Activated CD4-positive, alpha-beta T cell treated with anti-CD3 and anti-CD28 coated beads, Interleukin-2, Interleukin-6, amounts not matched to agents 100 ng/mL and 50 ng/mL, durations not matched to agents 16 hours and 8 hours (primary cell): ENCODE measurements at regions not wholly inside any gene's neighbourhood (a gene's known extent, or its start where the extent isn't known, plus 50 kb on each side); places are given as distances from the start of the nearest gene placed in this dataset.
"Not testable (repeated sequence)": the region's sequence is repeated elsewhere in the genome, so short reads cannot be mapped to it uniquely, and the experiment has no call there.

ENCODE experiments used
- DNase-seq: peaks from one replicate; pipeline ENCODE4 v3.0.0-alpha.2; 2020

GRCh38 chr6:170146640-170147039 is 144.2 kb downstream of the DLL1 start:
- DNase-seq = no peak

- not testable (repeated sequence) for DNase-seq
Observed at GRCh38 chr6:170146131-170146530, 144.7 kb downstream of the DLL1 start.

- DNase-seq = not testable (repeated sequence)
Observed at GRCh38 chr6:170145716-170146115, 145.2 kb downstream of the DLL1 start.

- no peak for DNase-seq
Observed at GRCh38 chr6:170145272-170145592, 145.6 kb downstream of the DLL1 start.

GRCh38 chr6:170144571-170145271 is 146.2 kb downstream of the DLL1 start:
- DNase-seq = no peak

GRCh38 chr6:170143401-170144150 is 147.3 kb downstream of the DLL1 start:
- no peak for DNase-seq

- no peak for DNase-seq
Observed at GRCh38 chr6:170142559-170142958, 148.3 kb downstream of the DLL1 start.

GRCh38 chr6:170141061-170141460 is 149.8 kb downstream of the DLL1 start:
- not testable (repeated sequence) for DNase-seq

GRCh38 chr6:170140129-170140528 is 150.7 kb downstream of the DLL1 start:
- DNase-seq = no peak

GRCh38 chr6:170139531-170139930 is 151.3 kb downstream of the DLL1 start:
- DNase-seq = no peak

- DNase-seq = not testable (repeated sequence)
Observed at GRCh38 chr6:170139046-170139445, 151.8 kb downstream of the DLL1 start.

GRCh38 chr6:170137911-170138910 is 152.7 kb downstream of the DLL1 start:
- no peak for DNase-seq

GRCh38 chr6:170137176-170137891 is 153.5 kb downstream of the DLL1 start:
- DNase-seq = no peak

GRCh38 chr6:170136541-170137175 is 154.2 kb downstream of the DLL1 start:
- no peak for DNase-seq

GRCh38 chr6:170135821-170136471 is 154.9 kb downstream of the DLL1 start:
- no peak for DNase-seq

- no peak for DNase-seq
Observed at GRCh38 chr6:170135461-170135820, 155.4 kb downstream of the DLL1 start.

- no peak for DNase-seq
Observed at GRCh38 chr6:170134471-170135440, 156.1 kb downstream of the DLL1 start.

- no peak for DNase-seq
Observed at GRCh38 chr6:170134031-170134470, 156.8 kb downstream of the DLL1 start.

GRCh38 chr6:170132561-170132991 is 158.3 kb downstream of the DLL1 start:
- no peak for DNase-seq

GRCh38 chr6:170132011-170132521 is 158.8 kb downstream of the DLL1 start:
- DNase-seq = no peak
